ENCODE measurements at regions not wholly inside any gene's neighbourhood (a gene's known extent, or its start where the extent isn't known, plus 50 kb on each side); places are given as distances from the start of the nearest gene placed in this dataset.

GRCh38 chr4:136319789-136320464 is 1212.4 kb downstream of the PCDH18 start:
- no peak for TF ChIP-seq CTCF (IDR thresholded peaks at IDR 0.05)
- TF ChIP-seq ZFX (IDR thresholded peaks at IDR 0.05; ENCODE audit: borderline replicate concordance), result no peak
